Activated CD4-positive, alpha-beta T cell treated with anti-CD3 and anti-CD28 coated beads for 48 hours (primary cell): ENCODE measurements at regions not wholly inside any gene's neighbourhood (a gene's known extent, or its start where the extent isn't known, plus 50 kb on each side); places are given as distances from the start of the nearest gene placed in this dataset.
"Not testable (repeated sequence)": the region's sequence is repeated elsewhere in the genome, so short reads cannot be mapped to it uniquely, and the experiment has no call there.

ENCODE experiments used
- DNase-seq: peaks from one replicate; pipeline ENCODE4 v3.0.0-alpha.2; 2020

DNA sequence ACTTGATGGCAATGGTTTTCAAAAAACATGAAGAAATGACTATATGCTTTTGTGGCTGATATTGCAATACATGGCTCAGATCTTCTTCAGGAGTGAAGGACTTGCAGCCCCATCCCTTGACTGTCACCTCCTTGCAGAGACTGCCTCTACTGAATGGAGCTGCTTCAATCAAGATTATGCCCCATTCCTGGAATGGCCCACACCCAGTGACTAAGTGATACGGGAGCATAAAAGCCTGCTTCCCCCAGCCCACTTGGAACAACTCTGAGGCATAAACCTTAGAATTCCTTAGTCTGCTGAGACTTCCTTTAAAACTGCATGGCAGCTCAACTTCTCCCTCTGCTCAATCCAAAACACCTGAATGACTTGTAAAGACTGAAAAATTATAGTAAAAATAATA is 957.1 kb downstream of the SORCS3 start:
- DNase-seq = no peak

DNA sequence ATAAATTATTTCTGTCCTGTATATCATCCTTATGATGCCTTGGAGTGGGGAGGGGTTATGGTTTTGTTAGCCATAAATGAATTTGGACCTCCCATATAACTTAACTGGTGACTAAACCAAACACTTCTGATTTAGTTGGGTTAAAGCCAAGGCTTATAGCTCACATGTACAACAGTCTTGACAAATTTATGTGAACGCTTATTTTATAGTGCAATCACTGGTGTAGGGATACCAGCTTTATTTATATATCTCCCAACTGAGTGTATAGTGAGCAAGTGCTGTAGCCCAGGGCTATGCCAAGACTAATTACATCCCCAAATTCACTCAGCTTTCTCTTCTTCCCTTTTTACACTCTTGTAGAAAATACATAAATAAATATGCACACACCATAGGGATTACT is 956.2 kb downstream of the SORCS3 start:
- no peak for DNase-seq

DNA sequence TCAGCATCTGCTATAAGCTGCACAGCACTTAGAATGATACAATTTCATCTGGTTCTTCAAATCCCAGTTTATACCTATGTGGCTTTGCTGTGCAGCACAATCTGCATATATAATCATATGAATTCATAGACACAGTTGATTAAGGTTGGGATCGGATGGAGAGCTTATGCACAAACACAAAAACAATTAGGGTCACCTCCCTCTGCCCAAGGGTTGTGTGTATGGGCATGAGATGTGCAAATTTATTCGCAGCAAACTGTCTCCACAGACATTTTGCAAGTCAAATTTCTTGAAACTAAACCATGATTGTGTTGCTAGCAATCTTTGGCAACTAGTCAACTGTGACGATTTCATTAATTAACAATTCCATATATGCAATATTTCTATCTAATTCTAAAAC is 955.7 kb downstream of the SORCS3 start:
- no peak for DNase-seq

DNA sequence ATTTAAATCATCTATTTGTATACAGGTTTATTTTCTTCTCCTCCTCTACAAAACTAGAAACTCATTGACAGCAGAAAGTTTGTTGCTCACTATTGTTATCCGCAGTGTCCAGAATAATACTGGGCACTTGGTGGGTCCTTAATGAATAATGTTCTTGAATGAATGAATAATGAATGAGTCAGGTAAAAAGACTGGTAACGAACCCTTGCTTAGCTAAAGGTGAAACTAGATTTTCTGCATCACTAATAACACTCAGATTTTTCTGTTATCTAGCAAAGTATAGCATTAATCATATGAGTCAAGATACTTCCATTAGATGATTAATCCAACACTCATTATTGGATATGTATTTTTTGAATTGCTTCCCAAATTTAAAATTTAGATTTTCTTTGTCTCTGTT is 953.2 kb downstream of the SORCS3 start:
- DNase-seq = no peak

DNA sequence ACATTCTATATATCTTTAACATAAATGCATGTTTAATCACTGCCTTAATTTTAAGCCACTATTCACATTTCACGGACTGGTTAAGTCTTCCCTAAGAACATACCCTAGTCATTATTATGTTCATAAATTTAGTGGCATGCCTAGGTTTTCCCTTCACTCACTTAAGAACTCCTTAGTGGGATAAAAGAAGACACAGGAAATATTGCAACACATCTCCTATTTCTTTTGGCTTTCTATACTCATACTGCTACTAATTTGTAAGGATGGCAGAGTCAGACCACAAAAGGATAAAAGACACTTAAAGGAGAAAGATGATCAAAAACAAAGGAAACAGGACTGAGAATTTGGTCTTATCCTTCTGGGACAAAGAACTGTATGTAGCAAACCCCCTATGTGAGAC is 951.4 kb downstream of the SORCS3 start:
- no peak for DNase-seq

DNA sequence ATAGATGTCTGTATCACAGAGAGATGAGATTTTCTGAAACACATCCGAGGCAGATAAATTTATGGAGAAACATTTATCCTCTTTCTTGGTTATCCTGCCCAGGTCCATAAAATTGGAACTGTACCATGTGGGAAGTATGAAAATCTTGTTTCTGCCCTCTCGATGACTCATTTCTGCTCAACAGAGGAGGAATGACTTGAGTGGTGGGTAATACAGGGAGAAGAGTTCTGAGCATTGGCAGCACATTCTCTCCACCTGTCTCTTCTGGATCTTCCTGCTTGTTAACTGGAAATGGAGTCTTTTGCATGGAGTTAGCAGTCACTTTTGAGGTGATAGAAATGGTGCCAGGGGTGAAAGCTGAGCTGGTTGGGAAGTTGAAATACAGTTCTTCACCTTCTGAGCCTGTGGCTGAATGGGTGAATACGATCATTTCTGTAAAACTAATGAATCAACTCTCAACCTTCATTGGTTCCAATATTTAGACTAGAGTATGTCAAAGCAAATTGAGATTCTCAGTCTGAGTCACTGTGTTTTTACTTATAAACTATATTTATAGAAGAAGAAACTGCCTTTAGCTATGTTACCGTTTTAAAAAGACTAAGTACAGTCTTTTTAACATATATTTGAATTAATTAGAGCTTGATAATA is 945.5 kb downstream of the SORCS3 start:
- no peak for DNase-seq

DNA sequence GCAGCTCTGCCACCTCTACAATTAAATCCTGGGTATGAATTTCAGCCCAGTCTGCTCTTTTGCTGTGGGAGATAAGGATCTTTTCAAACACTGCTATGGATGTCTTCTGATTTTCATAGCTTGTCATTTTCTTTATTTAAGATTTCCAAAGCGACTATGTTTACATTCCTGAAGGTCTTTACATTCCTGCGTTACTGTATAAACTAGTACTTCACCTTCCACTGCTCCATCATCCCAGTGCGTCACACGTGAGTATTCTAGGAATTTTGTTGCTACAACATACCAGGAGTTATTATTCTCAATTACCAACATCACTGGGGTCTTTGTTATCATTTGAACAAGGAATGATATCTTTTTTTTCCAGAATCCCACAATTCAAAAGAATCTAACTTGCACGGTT is 944.7 kb downstream of the SORCS3 start:
- no peak for DNase-seq

DNA sequence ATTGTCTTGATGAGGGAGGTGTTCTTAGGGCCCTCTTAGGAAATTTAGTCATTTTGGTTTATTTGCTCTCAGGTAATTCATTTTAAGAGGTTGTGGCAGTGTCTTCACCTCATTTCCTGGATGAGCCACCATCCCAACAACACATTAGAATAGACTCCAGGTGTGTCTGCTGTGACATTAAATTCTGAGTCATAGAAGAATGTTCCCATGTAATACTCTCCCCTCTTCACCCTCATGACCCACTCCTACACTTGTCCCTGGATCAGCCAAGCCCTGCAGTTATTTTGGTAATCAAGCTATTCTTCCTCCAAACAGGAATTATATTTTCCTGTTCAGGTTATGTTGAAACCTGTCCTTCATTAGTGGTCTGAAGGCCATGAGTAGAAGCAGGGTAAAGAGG is 944.1 kb downstream of the SORCS3 start:
- DNase-seq = no peak

DNA sequence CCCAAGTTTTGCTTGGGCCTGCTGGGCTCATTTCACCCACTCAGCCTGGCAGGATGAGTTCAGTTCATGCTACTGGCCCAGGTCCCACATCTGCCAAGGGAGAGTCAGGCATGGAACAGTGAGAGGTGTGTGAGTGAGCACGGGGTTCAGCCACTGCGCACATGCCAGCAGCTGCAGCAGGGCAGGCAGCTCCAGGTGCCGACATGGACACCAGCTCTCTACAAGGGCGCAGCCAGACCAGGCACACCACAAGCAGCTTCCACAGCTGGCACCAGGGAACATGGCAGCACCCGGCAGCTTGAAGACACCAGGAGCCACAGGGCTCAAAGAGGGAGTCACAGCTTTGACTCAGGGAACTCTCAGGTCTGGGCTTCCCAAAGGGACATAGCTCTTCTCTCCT is 938.0 kb downstream of the SORCS3 start:
- no peak for DNase-seq

DNA sequence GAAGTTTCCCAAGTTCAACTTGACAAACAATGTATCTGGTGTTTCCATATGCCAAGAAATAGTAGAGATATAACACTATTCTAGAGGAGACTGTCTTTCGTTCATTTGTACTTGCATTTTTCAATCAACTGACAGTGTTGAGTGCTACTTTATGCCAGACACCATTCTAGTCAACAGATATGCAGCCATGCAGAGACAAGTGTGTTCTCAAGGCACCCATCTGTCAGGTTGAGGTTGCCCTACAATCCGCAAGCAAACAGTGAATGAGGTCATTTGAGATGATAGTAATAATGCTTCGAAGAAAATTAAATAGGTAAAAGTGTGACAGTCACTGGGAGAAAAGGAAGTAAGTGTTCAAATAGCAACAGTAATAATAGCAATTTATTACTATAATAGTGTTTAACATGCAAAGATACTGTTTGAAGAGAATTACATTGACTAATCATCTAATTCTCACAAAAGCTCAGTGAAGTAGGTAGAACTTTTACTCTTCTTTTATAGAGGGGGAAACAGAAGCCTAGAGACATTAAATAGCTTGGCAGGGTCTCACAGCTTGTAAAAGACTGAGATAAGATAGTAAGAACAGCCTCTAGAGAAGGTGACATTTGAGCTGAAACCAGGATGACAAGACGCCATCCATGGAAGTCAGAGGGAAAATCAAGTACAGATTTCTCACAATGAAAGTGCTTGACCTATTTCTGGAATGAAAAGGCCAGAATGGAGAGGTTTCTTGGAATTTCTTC is 936.9 kb downstream of the SORCS3 start:
- no peak for DNase-seq

DNA sequence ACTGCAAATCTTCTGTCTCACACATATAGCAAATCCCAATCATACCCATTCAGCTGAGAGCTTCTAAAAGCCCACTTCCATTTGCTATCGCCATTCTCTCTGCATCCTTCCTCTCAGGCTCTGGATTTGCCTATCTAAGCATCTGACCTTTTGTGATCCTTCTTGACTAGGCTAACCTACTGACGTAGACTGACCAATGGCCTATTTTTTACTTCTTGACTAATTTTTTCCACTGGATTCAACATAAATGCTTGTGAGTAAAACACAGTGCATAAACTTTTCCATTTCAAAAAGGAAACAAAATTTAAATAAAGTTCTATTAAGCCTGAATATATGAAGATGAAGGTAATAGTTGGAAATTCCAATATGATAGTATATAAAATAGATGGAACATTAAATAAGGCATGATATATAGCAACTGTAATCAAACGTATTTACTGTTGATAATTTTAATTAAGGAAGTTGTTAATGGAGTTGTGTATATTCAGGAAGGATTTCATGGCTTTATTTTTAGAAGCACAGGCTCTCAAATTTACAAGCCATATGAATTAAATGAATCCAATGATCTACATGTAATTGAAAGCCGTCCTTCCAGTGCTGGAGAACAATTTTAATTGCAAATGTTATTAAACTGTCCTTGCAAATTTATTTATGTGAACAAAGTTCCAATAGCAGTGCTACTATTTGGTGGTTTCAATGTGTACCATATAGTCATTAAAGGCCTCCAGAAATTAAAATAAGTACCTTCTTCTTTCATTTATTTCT is 918.4 kb downstream of the SORCS3 start:
- DNase-seq = no peak

DNA sequence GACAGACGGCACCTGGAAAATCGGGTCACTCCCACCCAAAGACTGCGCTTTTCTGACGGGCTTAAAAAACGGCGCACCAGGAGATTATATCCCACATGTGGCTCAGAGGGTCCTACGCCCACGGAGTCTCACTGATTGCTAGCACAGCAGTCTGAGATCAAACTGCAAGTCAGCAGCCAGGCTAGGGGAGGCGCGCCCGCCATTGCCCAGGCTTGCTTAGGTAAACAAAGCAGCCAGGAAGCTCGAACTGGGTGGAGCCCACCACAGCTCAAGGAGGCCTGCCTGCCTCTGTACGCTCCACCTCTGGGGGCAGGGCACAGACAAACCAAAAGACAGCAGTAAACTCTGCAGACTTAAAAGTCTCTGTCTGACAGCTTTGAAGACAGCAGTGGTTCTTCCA is 909.4 kb downstream of the SORCS3 start:
- DNase-seq = not testable (repeated sequence)

DNA sequence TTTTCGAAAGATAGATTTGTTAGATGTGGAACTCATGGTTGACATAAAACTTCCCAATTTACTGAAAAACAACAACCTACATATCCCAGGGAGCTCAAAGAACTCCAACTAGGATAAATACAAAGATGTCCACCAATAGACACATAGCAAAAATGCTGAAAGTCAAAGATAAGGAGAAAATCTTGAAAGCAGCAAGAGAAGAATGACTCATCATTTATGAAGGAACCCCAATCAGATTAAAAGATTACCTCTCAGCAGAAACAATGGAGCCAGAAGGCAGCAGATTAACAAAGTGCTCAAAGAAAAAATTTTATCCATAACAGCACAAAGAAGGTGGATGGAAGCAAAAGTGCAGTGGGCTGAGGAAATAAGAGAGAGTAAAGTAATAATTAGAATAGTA is 908.6 kb downstream of the SORCS3 start:
- DNase-seq = no peak

DNA sequence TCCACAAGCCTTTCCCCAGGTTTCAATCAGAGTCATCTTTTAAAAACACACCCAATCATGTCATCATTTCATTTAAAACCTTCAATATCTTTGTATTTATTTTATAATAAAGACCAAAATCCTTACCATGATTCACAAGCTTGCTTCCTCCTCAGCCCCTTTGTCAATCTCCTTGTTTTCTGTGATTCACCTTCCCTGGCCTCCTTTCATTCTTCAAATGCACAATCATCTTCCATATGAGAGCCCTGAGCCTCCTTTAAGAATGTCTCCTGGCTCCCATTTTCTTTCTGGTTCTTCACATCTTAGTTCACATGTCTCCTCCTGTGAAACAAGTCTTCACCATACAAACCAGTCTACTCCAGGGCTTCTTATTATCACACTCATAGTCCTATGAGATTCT is 904.0 kb downstream of the SORCS3 start:
- DNase-seq = no peak

DNA sequence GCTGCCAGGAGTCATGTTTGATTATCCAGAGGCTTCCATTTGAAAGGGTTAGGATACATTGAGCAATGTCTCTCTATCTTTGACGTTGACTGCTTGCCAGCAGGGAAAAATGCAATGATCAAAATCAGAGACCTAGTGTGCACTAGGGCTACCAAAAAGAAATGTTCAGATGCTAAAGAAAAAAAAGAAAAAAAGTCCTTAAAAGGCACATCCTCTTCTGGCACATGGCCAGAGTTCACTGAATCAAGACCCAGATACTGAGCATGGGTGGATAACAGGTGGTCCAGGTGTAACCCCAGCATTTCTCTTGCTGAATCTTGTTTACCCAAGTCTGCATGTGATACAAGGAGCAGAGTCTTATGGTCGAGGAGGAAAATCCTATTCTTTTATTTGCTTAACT is 899.3 kb downstream of the SORCS3 start:
- no peak for DNase-seq

DNA sequence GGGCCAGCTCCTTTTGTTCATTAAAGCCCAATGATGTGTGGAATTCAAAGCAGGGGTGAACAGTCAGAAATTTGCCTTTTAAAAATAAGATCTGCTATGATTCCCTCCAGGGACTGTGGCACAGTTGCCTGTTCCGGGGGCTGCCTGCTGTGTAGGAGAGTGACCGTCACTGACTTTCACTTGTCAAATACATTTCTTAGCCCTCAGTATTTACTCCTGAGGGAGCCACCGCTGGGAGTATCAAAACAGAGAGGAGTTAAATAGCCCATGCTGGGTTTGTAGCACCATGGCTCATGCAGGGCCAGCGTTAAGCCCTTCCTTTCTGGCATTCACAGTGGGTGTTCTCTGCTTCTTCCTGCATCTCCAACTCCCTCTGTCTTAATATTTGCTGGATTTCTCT is 897.8 kb downstream of the SORCS3 start:
- DNase-seq = no peak

DNA sequence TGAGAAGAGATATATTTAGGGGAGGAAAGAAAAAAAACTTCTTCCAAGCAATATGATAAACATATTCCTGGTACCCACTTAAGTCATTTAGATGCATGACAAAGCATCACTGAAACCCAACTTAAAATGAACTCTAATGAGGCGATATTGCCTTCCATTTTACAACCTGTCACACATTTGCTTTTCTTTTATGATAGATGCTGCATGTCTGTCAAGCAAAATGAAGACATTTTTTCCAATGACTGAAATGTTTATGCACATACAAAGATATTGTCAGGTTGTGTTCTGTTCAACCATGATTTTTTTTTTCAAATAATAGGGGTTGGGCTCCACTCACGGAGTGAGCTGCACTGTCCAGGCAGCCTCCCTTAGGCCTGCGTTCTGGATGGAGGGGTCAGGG is 894.4 kb downstream of the SORCS3 start:
- DNase-seq = no peak

DNA sequence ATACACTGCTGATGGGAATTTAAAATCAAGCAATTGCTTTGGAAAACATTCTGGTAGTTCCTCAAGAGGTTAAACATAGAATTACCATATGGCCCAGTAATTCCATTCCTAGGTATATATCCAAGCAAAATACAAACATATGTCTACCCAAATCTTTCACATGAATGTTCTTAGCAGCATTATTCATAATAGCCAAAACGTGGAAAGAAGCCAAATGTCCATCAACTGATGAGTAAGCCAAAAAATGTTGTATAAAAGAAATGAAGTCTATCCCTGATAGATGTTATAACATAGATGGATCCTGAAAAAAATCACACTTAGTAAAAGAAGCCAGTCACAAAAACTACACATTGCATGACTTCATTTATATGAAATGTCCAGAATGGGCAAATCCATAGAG is 893.0 kb downstream of the SORCS3 start:
- no peak for DNase-seq

DNA sequence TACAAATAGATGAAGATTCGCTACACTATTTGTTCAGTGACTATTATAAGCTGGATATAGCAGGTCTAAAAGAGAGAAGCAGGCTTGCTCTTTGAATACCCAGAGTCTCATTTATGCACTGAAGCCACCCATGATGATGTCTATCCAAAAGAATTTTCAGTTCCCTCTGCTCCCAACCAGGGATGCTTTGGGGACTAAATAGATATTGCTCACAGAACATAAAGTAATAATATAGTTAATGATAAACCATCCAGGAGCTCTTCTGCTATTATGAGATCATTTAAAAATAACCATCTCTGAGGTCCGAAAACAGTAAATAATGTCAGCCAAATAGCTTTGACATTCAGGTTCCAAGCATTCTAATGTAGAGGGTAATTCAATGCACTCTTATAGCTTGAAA is 875.4 kb downstream of the SORCS3 start:
- DNase-seq = no peak

DNA sequence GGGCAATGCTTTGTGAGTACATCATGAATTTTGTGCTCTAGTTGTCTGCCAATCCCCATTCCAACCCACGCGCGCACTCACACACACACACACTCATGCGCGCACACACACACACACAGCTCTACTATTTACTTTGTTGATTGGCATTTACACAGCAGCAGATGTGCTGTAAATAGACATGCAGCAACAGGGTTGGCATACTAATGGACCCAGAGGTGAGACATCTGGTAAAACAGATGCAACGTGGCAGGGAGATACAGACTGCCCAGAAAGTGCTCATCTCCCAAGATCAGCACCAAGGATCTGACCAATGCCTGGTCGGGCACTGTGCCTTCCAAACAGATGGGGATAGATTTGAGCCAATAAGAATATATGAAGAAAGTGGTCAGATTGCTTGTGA is 873.0 kb downstream of the SORCS3 start:
- DNase-seq = no peak

DNA sequence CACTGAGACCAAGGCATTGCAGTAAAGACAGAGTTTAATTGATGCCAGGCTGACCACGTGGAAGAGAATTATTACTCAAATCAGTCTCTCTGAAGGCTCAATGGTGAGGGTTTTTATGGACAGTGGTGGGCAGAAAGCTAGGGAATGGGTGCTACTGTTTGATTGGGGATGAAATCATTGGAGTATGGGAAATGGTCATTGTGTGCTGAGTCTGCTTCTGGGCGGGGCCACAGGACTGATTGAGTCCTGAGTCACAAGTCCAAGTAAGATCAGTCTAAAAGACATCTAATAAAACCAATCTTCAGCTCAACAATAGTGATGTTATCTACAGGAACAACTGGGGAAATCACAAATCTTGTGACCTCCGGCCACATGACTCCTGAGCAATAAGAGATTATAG is 868.4 kb downstream of the SORCS3 start:
- no peak for DNase-seq

DNA sequence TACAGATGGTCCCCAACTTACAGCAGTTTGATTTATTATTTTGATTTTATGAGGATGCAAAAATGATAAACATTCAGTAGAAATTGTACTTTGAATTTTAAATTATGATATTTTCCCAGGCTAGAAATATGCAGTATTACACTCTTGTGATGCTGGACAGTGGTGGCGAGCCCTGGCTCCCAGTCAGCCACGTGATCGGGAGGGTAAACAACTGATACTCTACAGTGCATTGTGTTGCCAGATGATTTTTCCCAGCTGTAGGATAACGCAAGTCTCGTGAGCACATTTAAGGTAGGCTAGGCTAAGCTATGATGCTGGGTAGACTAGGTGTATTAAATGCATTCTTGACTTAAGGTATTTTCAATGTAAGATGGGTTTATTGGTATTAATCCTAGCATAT is 865.2 kb downstream of the SORCS3 start:
- DNase-seq = no peak

DNA sequence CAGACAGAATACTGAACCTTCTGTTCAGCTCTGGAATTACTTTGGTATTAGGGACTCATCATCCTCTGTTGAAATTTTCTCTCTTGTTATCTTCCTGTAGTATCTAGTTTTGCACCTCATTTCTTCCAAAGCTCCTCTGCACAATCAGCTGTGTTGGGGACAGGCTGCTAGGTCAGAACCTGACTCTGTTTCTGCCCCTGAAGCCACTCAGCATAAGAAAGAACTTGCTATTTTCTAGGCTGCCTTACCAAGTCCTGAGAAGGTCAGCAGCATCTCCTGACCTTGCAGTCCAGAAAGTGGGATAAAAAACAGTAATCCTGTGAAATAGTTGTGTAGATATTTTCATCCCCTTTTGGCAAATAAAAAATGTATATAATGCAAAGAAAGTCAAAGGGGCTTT is 862.6 kb downstream of the SORCS3 start:
- no peak for DNase-seq

DNA sequence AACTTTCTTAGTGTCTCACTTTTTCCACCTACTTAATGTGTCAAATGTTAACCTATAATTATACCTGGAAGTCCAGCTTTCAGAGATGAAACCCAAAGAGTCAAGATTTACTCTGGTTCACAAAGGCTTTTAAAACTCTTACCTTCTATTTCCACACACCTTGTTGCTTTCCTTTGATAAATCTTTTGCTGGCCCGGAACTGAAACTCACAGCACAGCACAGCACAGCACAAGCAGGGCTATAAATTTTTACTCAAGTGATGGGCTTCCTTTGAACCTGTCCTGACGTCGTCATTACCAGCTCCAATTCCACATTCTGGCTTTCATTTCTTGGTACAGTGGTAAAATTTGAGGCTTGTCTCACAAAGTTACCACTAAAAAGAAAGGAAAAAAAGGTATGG is 861.0 kb downstream of the SORCS3 start:
- no peak for DNase-seq
